A549 (cell line): ENCODE measurements at regions not wholly inside any gene's neighbourhood (a gene's known extent, or its start where the extent isn't known, plus 50 kb on each side); places are given as distances from the start of the nearest gene placed in this dataset.

Source experiments
- ATAC-seq, 2 experiments: fragments of 200-7000 bp in 1 of 2; fragments of >200 bp in 1 of 2; cut with Nextera tagmentation in 1 of 2; cut with Tn5 transposase in 1 of 2; 3 replicates each; pipeline versions ENCODE4 v1.8.0 to v1.9.1; 2018 to 2020; ENCODE audit warnings: mild to moderate bottlenecking in 1 of 2, moderate library complexity in 1 of 2
- CTCF ChIA-PET: fragments of 300-600 bp; sonication (Branson Sonifier 250); formaldehyde crosslinking; extraction: SDS; loops from one replicate; lab custom pipeline; 2021; ENCODE audit warnings: antibody characterized with exemption, inconsistent platforms; lab: Yijun Ruan, JAX
- POLR2A ChIA-PET: fragments of 350-600 bp; formaldehyde crosslinking; extraction: SDS; loops from one replicate; lab custom pipeline; 2021; ENCODE audit warnings: antibody characterized with exemption, inconsistent platforms; lab: Yijun Ruan, JAX
- DNase-seq, 2 experiments: peaks; one replicate each; pipeline versions ENCODE4 v3.0.0 to v3.0.0-alpha.2; 2011 to 2016; ENCODE audit warnings: low read depth in 1 of 2, low spot score in 1 of 2
- FAIRE-seq: peaks from 2 replicates; lab custom pipeline; 2011; peaks lifted over from hg19 to GRCh38; lab: Jason Lieb, UNC
- H3K27ac ChIP-seq, 2 experiments: fragments of >200 bp; sonication (Bioruptor Twin); formaldehyde crosslinking; 3 replicates each; pipeline ENCODE4 v1.5.1; 2016 to 2017
- H3K4me1 ChIP-seq: fragments of >200 bp; sonication (Bioruptor Twin); formaldehyde crosslinking; 3 replicates; pipeline ENCODE4 v1.6.1; 2016
- H3K4me2 ChIP-seq: fragments of >200 bp; sonication (Bioruptor Twin); formaldehyde crosslinking; 3 replicates; pipeline ENCODE4 v1.6.1; 2016
- H3K4me3 ChIP-seq: fragments of >200 bp; sonication (Bioruptor Twin); formaldehyde crosslinking; 3 replicates; pipeline ENCODE4 v1.5.1; 2016
- H3K9me3 ChIP-seq: fragments of >200 bp; sonication (Bioruptor Twin); formaldehyde crosslinking; 3 replicates; pipeline ENCODE4 v1.6.1; 2016
- BHLHE40 ChIP-seq: IDR thresholded peaks from 2 replicates; pipeline ENCODE4 v1.6.1; 2012; ENCODE audit warnings: low read depth, low read length, inconsistent platforms
- CBX2 ChIP-seq: fragments of 200-600 bp; sonication (generic); IDR thresholded peaks from 2 replicates; pipeline ENCODE4 v1.6.1; 2016; ENCODE audit warnings: low read depth, mild to moderate bottlenecking, borderline replicate concordance
- EHF ChIP-seq: fragments of 250-450 bp; sonication (Bioruptor Pico); IDR thresholded peaks from 2 replicates; pipeline ENCODE4 v1.5.0; 2020; ENCODE audit warnings: mild to moderate bottlenecking
- ELK1 ChIP-seq: fragments of 150-350 bp; IDR thresholded peaks from 2 replicates; pipeline ENCODE4 v1.6.1; 2014; ENCODE audit warnings: low read depth, mild to moderate bottlenecking, low read length
- EP300 ChIP-seq, 2 experiments: fragments of >200 bp; sonication (Bioruptor Twin); formaldehyde crosslinking; IDR thresholded peaks; 2 replicates in 1 of 2; 3 replicates in 1 of 2; pipeline ENCODE4 v1.6.1; 2016 to 2017
- ESRRA ChIP-seq: fragments of 150-350 bp; IDR thresholded peaks from 2 replicates; pipeline ENCODE4 v1.6.1; 2014; ENCODE audit warnings: mild to moderate bottlenecking, low read length, borderline replicate concordance
- FOSL2 ChIP-seq, 2 experiments: fragments of 450-650 bp in 1 of 2; fragments of >200 bp in 1 of 2; sonication (Bioruptor Twin) in 1 of 2; formaldehyde crosslinking; IDR thresholded peaks; 2 replicates each; pipeline versions ENCODE4 v1.5.0 to v1.6.1; 2016 to 2020; ENCODE audit warnings: mild to moderate bottlenecking in 1 of 2, moderate library complexity in 1 of 2
- HDAC2 ChIP-seq: fragments of 200-600 bp; sonication (generic); IDR thresholded peaks from 2 replicates; pipeline ENCODE4 v1.6.1; 2016
- HES2 ChIP-seq: fragments of >200 bp; sonication (Bioruptor Twin); formaldehyde crosslinking; IDR thresholded peaks from 2 replicates; pipeline ENCODE4 v1.6.1; 2016
- HOXB13 ChIP-seq: fragments of 250-450 bp; sonication (Bioruptor Pico); IDR thresholded peaks from 2 replicates; pipeline ENCODE4 v1.5.0; 2020; ENCODE audit warnings: low read depth, mild to moderate bottlenecking, moderate library complexity
- JUNB ChIP-seq: fragments of >200 bp; sonication (Bioruptor Twin); formaldehyde crosslinking; IDR thresholded peaks from 2 replicates; pipeline ENCODE4 v1.6.1; 2016
- KDM1A ChIP-seq: fragments of 200-600 bp; sonication (generic); IDR thresholded peaks from 2 replicates; pipeline ENCODE4 v1.6.1; 2016; ENCODE audit warnings: low read depth, mild to moderate bottlenecking
- MAZ ChIP-seq: fragments of 150-350 bp; IDR thresholded peaks from 2 replicates; pipeline ENCODE4 v1.6.1; 2014; ENCODE audit warnings: antibody characterized with exemption, low read depth, low read length, borderline replicate concordance
- NPAS2 ChIP-seq: fragments of 250-450 bp; sonication (Bioruptor Pico); IDR thresholded peaks from 2 replicates; pipeline ENCODE4 v1.8.0; 2022; ENCODE audit warnings: mild to moderate bottlenecking, moderate library complexity, borderline replicate concordance
- NR3C1 ChIP-seq: fragments of >200 bp; sonication (Bioruptor Twin); formaldehyde crosslinking; IDR thresholded peaks from 3 replicates; pipeline ENCODE4 v1.6.1; 2017
- PBX3 ChIP-seq: IDR thresholded peaks from 2 replicates; pipeline ENCODE4 v1.6.1; 2012
- POLR2A ChIP-seq: IDR thresholded peaks from 2 replicates; pipeline ENCODE4 v1.6.1; 2012; ENCODE audit warnings: mild to moderate bottlenecking, low read length
- POLR2AphosphoS2 ChIP-seq: conservative IDR thresholded peaks from 2 replicates; pipeline ENCODE4 v1.6.1; 2012; ENCODE audit warnings: low read length, improper control_type of control experiment, inconsistent platforms
- RARB ChIP-seq: fragments of 250-450 bp; sonication (Bioruptor Pico); IDR thresholded peaks from 2 replicates; pipeline ENCODE4 v1.8.0; 2021; ENCODE audit warnings: mild to moderate bottlenecking, moderate library complexity
- REST ChIP-seq: fragments of 200-600 bp; sonication (generic); IDR thresholded peaks from 2 replicates; pipeline ENCODE4 v1.6.1; 2016; ENCODE audit warnings: antibody characterized with exemption, mild to moderate bottlenecking, moderate library complexity
- RFX5 ChIP-seq: fragments of 450-650 bp; IDR thresholded peaks from 2 replicates; pipeline ENCODE4 v1.7.1; 2014; ENCODE audit warnings: antibody characterized with exemption, mild to moderate bottlenecking, moderate library complexity
- TFCP2L1 ChIP-seq: fragments of 250-450 bp; sonication (Bioruptor Pico); IDR thresholded peaks from 2 replicates; pipeline ENCODE4 v1.5.0; 2021; ENCODE audit warnings: mild to moderate bottlenecking
- TP53 ChIP-seq: fragments of 250-450 bp; sonication (Bioruptor Pico); IDR thresholded peaks from 2 replicates; pipeline ENCODE4 v1.5.0; 2021; ENCODE audit warnings: mild to moderate bottlenecking, moderate library complexity
- ZFP36 ChIP-seq: fragments of 450-650 bp; IDR thresholded peaks from 2 replicates; pipeline ENCODE4 v1.6.1; 2014; ENCODE audit warnings: borderline replicate concordance; ENCODE audit not compliant: partially characterized antibody
- WGBS: methylation state at CpG from one replicate; pipeline ENCODE4 v1.1.6; 2017; ENCODE audit errors: missing lambda C conversion rate; 5-methylcytosine and 5-hydroxymethylcytosine counted together
- TF ChIP-seq, protein P1 (sequence below): fragments of >200 bp; sonication (Bioruptor Twin); formaldehyde crosslinking; IDR thresholded peaks from 3 replicates; pipeline ENCODE4 v1.6.1; 2016
- TF ChIP-seq, protein P2 (sequence below): IDR thresholded peaks from 2 replicates; pipeline ENCODE4 v1.6.1; 2012; ENCODE audit warnings: low read depth, borderline replicate concordance
- TF ChIP-seq, protein P3 (sequence below): fragments of 250-450 bp; sonication (Bioruptor Pico); IDR thresholded peaks from 2 replicates; pipeline ENCODE4 v1.5.0; 2020; ENCODE audit warnings: low read depth, mild to moderate bottlenecking, moderate library complexity

GRCh38 chr4:123749383-123749782 is 352.8 kb downstream of the SPRY1 start:
- Histone ChIP-seq H3K4me1 (no peaks in the 10 kb centered on the region), H3K27ac (no peak overlapping the region), H3K4me3 (no peak overlapping the region), H3K9me3 (no peaks in the 10 kb centered on the region), H3K4me2 (no peak overlapping the region)
- ChIA-PET CTCF (no interaction called here), POLR2A (no interaction called here)
- FAIRE-seq = no peak
- 80% methylated on average over 7 of the region's 7 CpGs for WGBS
- TF ChIP-seq PBX3 (no peak), HDAC2 (no peak), HOXB13 (CRISPR knock-in tag) (no peak), CBX2 (no peak), REST (no peak), ZFP36 (no peak), RARB (CRISPR knock-in tag) (no peak), NR3C1 (no peak), JUNB (no peak), ESRRA (no peak)
- TF ChIP-seq, protein P1, sequence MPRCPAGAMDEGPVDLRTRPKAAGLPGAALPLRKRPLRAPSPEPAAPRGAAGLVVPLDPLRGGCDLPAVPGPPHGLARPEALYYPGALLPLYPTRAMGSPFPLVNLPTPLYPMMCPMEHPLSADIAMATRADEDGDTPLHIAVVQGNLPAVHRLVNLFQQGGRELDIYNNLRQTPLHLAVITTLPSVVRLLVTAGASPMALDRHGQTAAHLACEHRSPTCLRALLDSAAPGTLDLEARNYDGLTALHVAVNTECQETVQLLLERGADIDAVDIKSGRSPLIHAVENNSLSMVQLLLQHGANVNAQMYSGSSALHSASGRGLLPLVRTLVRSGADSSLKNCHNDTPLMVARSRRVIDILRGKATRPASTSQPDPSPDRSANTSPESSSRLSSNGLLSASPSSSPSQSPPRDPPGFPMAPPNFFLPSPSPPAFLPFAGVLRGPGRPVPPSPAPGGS = no peak
- TF ChIP-seq, protein P2, sequence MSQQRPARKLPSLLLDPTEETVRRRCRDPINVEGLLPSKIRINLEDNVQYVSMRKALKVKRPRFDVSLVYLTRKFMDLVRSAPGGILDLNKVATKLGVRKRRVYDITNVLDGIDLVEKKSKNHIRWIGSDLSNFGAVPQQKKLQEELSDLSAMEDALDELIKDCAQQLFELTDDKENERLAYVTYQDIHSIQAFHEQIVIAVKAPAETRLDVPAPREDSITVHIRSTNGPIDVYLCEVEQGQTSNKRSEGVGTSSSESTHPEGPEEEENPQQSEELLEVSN = no peak
- ATAC-seq = no peak
- DNase-seq = no peak

DNA sequence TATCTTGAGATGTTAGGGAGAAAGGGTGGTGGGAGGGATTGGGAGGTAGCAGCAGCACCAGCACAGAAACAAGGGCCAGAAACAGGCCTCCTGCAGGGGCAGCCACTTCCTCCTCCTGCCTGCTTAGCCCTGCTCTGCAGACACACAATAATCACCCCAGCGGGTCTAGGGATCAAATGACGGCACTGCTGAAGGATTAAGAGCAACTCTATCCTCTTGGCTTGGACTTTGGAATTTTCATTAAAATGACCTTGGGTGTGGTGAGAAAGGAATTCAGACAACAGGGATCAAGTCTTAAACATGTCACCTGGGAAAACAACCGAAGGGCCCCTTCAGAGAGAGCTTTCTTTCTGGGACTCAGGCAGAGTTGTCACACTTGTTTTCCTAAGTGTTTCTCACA is 353.4 kb downstream of the SPRY1 start:
- no peaks in the 10 kb centered on the region for H3K9me3 ChIP-seq
- CTCF ChIA-PET = no interaction called here
- no peak for DNase-seq
- no peak overlapping the region for H3K4me2 ChIP-seq
- POLR2A ChIA-PET = no interaction called here
- TF ChIP-seq HDAC2 (no peak), EP300 (IDR thresholded peaks at IDR 0.05) (no peak), FOSL2 (IDR thresholded peaks at IDR 0.05) (no peak), FOSL2 (CRISPR knock-in tag; IDR thresholded peaks at IDR 0.05) (no peak), HES2 (no peak), NPAS2 (no peak), EHF (CRISPR knock-in tag) (no peak), ELK1 (no peak), MAZ (no peak), POLR2A (no peak), POLR2AphosphoS2 (no peak), NR3C1 (no peak), HOXB13 (CRISPR knock-in tag) (no peak), KDM1A (no peak), TFCP2L1 (no peak), TP53 (CRISPR knock-in tag) (no peak), BHLHE40 (no peak), RFX5 (no peak), CBX2 (no peak)
- TF ChIP-seq, protein P3, sequence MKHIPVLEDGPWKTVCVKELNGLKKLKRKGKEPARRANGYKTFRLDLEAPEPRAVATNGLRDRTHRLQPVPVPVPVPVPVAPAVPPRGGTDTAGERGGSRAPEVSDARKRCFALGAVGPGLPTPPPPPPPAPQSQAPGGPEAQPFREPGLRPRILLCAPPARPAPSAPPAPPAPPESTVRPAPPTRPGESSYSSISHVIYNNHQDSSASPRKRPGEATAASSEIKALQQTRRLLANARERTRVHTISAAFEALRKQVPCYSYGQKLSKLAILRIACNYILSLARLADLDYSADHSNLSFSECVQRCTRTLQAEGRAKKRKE (CRISPR knock-in tag) = no peak
- TF ChIP-seq, protein P2 = no peak
- TF ChIP-seq, all 56 proteins: peak for 0
- ATAC-seq = no peak
- H3K4me3 ChIP-seq = no peak overlapping the region
- H3K27ac ChIP-seq = no peak overlapping the region
- no peaks in the 10 kb centered on the region for H3K4me1 ChIP-seq
- no peak for FAIRE-seq
- 72% methylated on average over 3 of the region's 3 CpGs for WGBS
